ENCODE measurements at regions not wholly inside any gene's neighbourhood (a gene's known extent, or its start where the extent isn't known, plus 50 kb on each side); places are given as distances from the start of the nearest gene placed in this dataset.

GRCh38 chr7:68756986-68757495 lies 841.2 kb upstream of the AUTS2 start:
- TF ChIP-seq CTCF (IDR thresholded peaks at IDR 0.05 in 4 of 5, conservative IDR thresholded peaks at IDR 0.05 in 1 of 5) (no peak), POLR2A (IDR thresholded peaks at IDR 0.05) (no peak)
- Histone ChIP-seq H3K27me3 (no peaks in the 10 kb centered on the region), H3K36me3 (no peaks in the 10 kb centered on the region), H3K27ac (no peak overlapping the region), H3K4me1 (no peaks in the 10 kb centered on the region), H3K9me3 (no peaks in the 10 kb centered on the region), H3K4me3 (no peak overlapping the region)
- intact Hi-C loops (cut with DNase I; ENCODE audit: low total_unique reads) (no loop called here), in situ Hi-C loops (cut with MboI; ENCODE audit: low sequenced_read_pairs in 4 of 4) (no loop called here)
- ATAC-seq (no peak), DNase-seq (no peak)

DNA sequence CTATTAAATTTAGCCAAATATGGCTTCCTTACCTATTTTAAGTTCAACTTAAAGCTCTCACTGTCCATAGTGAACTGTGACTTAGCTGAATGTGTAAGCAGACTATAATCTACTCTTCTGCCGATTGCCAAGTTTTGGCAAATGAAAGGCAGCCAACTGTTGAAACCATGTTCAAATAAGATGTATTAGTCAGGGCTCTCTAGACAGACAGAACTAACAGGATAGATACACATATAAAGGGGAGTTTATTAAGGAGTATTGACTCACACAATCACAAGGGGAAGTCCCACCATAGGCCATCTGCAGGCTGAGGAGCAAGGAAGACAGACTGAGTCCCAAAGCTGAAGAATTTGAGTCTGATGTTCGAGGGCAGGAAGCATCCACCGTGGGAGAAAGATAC lies 837.7 kb upstream of the AUTS2 start:
- Histone ChIP-seq H3K4me3 (no peak overlapping the region), H3K4me1 (no peaks in the 10 kb centered on the region), H3K27ac (no peak overlapping the region), H3K36me3 (no peaks in the 10 kb centered on the region), H3K27me3 (no peaks in the 10 kb centered on the region), H3K9me3 (no peaks in the 10 kb centered on the region)
- intact Hi-C loops (cut with DNase I; ENCODE audit: low total_unique reads) (no loop called here), in situ Hi-C loops (cut with MboI; ENCODE audit: low sequenced_read_pairs in 4 of 4) (no loop called here)
- DNase-seq (no peak), ATAC-seq (no peak)
- TF ChIP-seq CTCF (IDR thresholded peaks at IDR 0.05 in 4 of 5, conservative IDR thresholded peaks at IDR 0.05 in 1 of 5) (no peak), POLR2A (IDR thresholded peaks at IDR 0.05) (no peak)

DNA sequence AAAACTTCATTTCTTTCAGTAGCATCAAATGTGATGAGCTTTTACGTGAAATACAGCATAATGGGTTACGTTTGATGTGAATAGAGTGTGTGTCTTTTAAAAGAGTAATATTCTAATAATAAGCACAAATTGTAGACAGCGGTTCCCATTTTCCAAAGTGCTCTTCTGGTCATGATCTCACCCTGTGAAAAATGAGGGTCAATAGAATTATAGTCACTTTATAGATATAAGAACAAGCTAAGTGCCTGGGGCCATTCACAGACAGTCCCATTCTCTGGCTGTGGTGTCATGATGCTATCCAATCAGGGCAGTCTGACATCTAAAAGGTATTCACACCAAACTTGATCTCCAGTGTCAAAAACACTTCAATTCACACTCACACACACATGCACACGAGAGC lies 830.8 kb upstream of the AUTS2 start:
- H3K36me3 ChIP-seq: no peaks in the 10 kb centered on the region
- no peak overlapping the region for H3K4me3 ChIP-seq
- TF ChIP-seq CTCF (IDR thresholded peaks at IDR 0.05 in 4 of 5, conservative IDR thresholded peaks at IDR 0.05 in 1 of 5) (no peak), POLR2A (IDR thresholded peaks at IDR 0.05) (no peak)
- H3K9me3 ChIP-seq: no peaks in the 10 kb centered on the region
- H3K27ac ChIP-seq: no peak overlapping the region
- ATAC-seq: no peak
- H3K27me3 ChIP-seq: no peaks in the 10 kb centered on the region
- no peaks in the 10 kb centered on the region for H3K4me1 ChIP-seq
- intact Hi-C loops (cut with DNase I; ENCODE audit: low total_unique reads) (no loop called here), in situ Hi-C loops (cut with MboI; ENCODE audit: low sequenced_read_pairs in 4 of 4) (no loop called here)
- no peak for DNase-seq

- intact Hi-C loops (cut with DNase I; ENCODE audit: low total_unique reads): no loop called here
- Histone ChIP-seq H3K4me3 (no peak overlapping the region), H3K9me3 (no peaks in the 10 kb centered on the region), H3K36me3 (no peaks in the 10 kb centered on the region), H3K27ac (no peak overlapping the region), H3K4me1 (no peaks in the 10 kb centered on the region), H3K27me3 (no peaks in the 10 kb centered on the region)
- no peak for DNase-seq
- ATAC-seq: no peak
- no peak for TF ChIP-seq CTCF (IDR thresholded peaks at IDR 0.05 in 4 of 5, conservative IDR thresholded peaks at IDR 0.05 in 1 of 5)
- TF ChIP-seq POLR2A (IDR thresholded peaks at IDR 0.05): no peak
- in situ Hi-C loops (cut with MboI; ENCODE audit: low sequenced_read_pairs in 4 of 4): no loop called here
Measured at GRCh38 chr7:68770649-68771048, 827.6 kb upstream of the AUTS2 start.

GRCh38 chr7:68776326-68776725 lies 821.9 kb upstream of the AUTS2 start:
- no peak overlapping the region for H3K4me3 ChIP-seq
- in situ Hi-C loops (cut with MboI; ENCODE audit: low sequenced_read_pairs in 4 of 4) (no loop called here), intact Hi-C loops (cut with DNase I; ENCODE audit: low total_unique reads) (no loop called here)
- H3K36me3 ChIP-seq: no peaks in the 10 kb centered on the region
- no peak overlapping the region for H3K27ac ChIP-seq
- H3K27me3 ChIP-seq: no peaks in the 10 kb centered on the region
- no peak for DNase-seq
- TF ChIP-seq CTCF (IDR thresholded peaks at IDR 0.05 in 4 of 5, conservative IDR thresholded peaks at IDR 0.05 in 1 of 5) (no peak), POLR2A (IDR thresholded peaks at IDR 0.05) (no peak)
- no peak for ATAC-seq
- no peaks in the 10 kb centered on the region for H3K4me1 ChIP-seq
- no peaks in the 10 kb centered on the region for H3K9me3 ChIP-seq

Measured in gastrocnemius medialis (tissue), 4 donors.